Gastroesophageal sphincter (tissue), 4 donors: ENCODE measurements at regions not wholly inside any gene's neighbourhood (a gene's known extent, or its start where the extent isn't known, plus 50 kb on each side); places are given as distances from the start of the nearest gene placed in this dataset.

Experiments used
- ATAC-seq: fragments of 150-250 bp; one replicate; pipeline ENCODE4 v1.9.1; 2016; ENCODE audit warnings: mild to moderate bottlenecking, moderate library complexity
- H3K27ac ChIP-seq, 4 donors: fragments of 200-600 bp; sonication (generic) in 3 of 4; 1 replicate in 3 of 4; 2 replicates in 1 of 4; pipeline ENCODE4 v1.5.1; 2016 to 2019
- H3K27me3 ChIP-seq: fragments of 200-600 bp; sonication (generic); one replicate; pipeline ENCODE4 v1.5.1; 2019
- H3K36me3 ChIP-seq, 2 donors: fragments of 200-600 bp; sonication (generic); one replicate each; pipeline ENCODE4 v1.5.1; 2019; ENCODE audit warnings: control low read depth in 1 of 2
- H3K4me1 ChIP-seq, 3 donors: fragments of 200-600 bp; sonication (generic); 1 replicate in 2 of 3; 2 replicates in 1 of 3; pipeline ENCODE4 v1.5.1; 2016 to 2019; ENCODE audit warnings: control low read depth in 2 of 3
- H3K4me3 ChIP-seq, 2 donors: fragments of 200-600 bp; sonication (generic); one replicate each; pipeline ENCODE4 v1.5.1; 2019; ENCODE audit warnings: mild to moderate bottlenecking in 1 of 2, moderate library complexity in 1 of 2
- H3K9me3 ChIP-seq, 3 donors: fragments of 200-600 bp; sonication (generic); one replicate each; pipeline ENCODE4 v1.5.1; 2017 to 2019; ENCODE audit warnings: control low read depth in 2 of 3
- EP300 ChIP-seq: sonication (generic); formaldehyde crosslinking; IDR thresholded peaks from one replicate; pipeline ENCODE4 v1.6.1; 2017; ENCODE audit warnings: antibody characterized with exemption, mild to moderate bottlenecking
- POLR2A ChIP-seq, 2 donors: fragments of 450-650 bp; IDR thresholded peaks; one replicate each; pipeline ENCODE4 v1.6.1; 2017; ENCODE audit warnings: antibody characterized with exemption in 2 of 2, mild to moderate bottlenecking in 2 of 2, moderate library complexity in 1 of 2
- POLR2AphosphoS5 ChIP-seq: sonication (generic); formaldehyde crosslinking; IDR thresholded peaks from one replicate; pipeline ENCODE4 v1.6.1; 2017; ENCODE audit warnings: antibody characterized with exemption
- WGBS, 2 donors: methylation state at CpG; one replicate each; pipeline ENCODE4 v1.1.5; 2018; ENCODE audit warnings: low coverage in 1 of 2; 5-methylcytosine and 5-hydroxymethylcytosine counted together
- TF ChIP-seq, protein P1 (sequence below), 4 experiments: fragments of 200-600 bp in 2 of 4; fragments of 450-650 bp in 2 of 4; sonication (generic) in 1 of 4; IDR thresholded peaks; one replicate each; pipeline ENCODE4 v1.5.1; 2017 to 2019; ENCODE audit warnings: antibody characterized with exemption in 4 of 4, mild to moderate bottlenecking in 2 of 4, moderate library complexity in 2 of 4

DNA sequence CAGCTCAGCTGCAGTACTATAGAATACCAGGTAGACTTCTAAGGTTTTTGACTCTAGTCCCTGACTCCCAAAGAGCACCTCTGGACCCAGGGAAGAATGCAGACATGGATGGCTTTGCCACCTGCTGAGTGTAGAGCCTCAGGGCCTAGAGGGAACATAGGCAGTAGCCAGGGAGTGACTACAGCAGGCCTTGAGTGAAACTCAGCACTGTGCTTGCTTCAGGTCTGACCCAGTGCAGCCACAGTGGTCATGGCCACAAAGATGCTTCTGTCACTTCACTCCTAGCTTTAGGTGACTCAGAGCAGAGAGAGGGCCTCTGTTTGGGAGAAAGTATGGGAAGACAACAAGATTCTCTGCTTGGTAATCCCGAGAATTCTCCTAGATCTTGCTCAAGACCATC, 162.2 kb upstream of the ITGA4 start:
- TF ChIP-seq, protein P1, sequence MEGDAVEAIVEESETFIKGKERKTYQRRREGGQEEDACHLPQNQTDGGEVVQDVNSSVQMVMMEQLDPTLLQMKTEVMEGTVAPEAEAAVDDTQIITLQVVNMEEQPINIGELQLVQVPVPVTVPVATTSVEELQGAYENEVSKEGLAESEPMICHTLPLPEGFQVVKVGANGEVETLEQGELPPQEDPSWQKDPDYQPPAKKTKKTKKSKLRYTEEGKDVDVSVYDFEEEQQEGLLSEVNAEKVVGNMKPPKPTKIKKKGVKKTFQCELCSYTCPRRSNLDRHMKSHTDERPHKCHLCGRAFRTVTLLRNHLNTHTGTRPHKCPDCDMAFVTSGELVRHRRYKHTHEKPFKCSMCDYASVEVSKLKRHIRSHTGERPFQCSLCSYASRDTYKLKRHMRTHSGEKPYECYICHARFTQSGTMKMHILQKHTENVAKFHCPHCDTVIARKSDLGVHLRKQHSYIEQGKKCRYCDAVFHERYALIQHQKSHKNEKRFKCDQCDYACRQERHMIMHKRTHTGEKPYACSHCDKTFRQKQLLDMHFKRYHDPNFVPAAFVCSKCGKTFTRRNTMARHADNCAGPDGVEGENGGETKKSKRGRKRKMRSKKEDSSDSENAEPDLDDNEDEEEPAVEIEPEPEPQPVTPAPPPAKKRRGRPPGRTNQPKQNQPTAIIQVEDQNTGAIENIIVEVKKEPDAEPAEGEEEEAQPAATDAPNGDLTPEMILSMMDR (IDR thresholded peaks at IDR 0.05), result no peak
- TF ChIP-seq POLR2A (IDR thresholded peaks at IDR 0.05), result no peak
- TF ChIP-seq EP300, result no peak
- no peak for TF ChIP-seq POLR2AphosphoS5
- Histone ChIP-seq H3K4me1 (no peaks in the 10 kb centered on the region), H3K9me3 (peaks cover 0 to 18% (median 0%) of the 10 kb centered on the region in 3 donors), H3K27ac (no peak overlapping the region), H3K4me3 (no peak overlapping the region), H3K36me3 (no peaks in the 10 kb centered on the region), H3K27me3 (no peaks in the 10 kb centered on the region)
- 80 to 89% methylated on average over 1 of the region's 1 CpG for WGBS, 2 donors
- ATAC-seq, result no peak

GRCh38 chr2:181300600-181301291, 156.4 kb upstream of the ITGA4 start:
- no peaks in the 10 kb centered on the region for H3K27me3 ChIP-seq
- no peak for TF ChIP-seq POLR2AphosphoS5
- no peak for TF ChIP-seq EP300
- no peak for TF ChIP-seq POLR2A (IDR thresholded peaks at IDR 0.05)
- TF ChIP-seq, protein P1 (IDR thresholded peaks at IDR 0.05), result no peak
- WGBS, 2 donors, result 95 to 96% methylated on average over 4 to 5 of the region's 5 CpGs
- H3K4me1 ChIP-seq, result peaks cover 0 to 4% (median 0%) of the 10 kb centered on the region in 3 donors
- peaks cover 0 to 6% (median 0%) of the 10 kb centered on the region in 3 donors for H3K9me3 ChIP-seq
- H3K27ac ChIP-seq, result no peak overlapping the region
- no peak overlapping the region for H3K4me3 ChIP-seq
- H3K36me3 ChIP-seq, result no peaks in the 10 kb centered on the region
- no peak for ATAC-seq

GRCh38 chr2:181304011-181304844, 153.0 kb upstream of the ITGA4 start:
- Histone ChIP-seq H3K4me1 (peaks cover 0 to 19% (median 0%) of the 10 kb centered on the region in 3 donors), H3K27ac (no peak overlapping the region)
- TF ChIP-seq EP300, result no peak
- TF ChIP-seq, protein P1 (IDR thresholded peaks at IDR 0.05), result no peak
- TF ChIP-seq POLR2AphosphoS5, result no peak
- no peak for TF ChIP-seq POLR2A (IDR thresholded peaks at IDR 0.05)

GRCh38 chr2:181305301-181306123, 151.7 kb upstream of the ITGA4 start:
- Histone ChIP-seq H3K27ac (no peak overlapping the region), H3K9me3 (no peaks in the 10 kb centered on the region), H3K4me1 (peaks cover 0 to 19% (median 0%) of the 10 kb centered on the region in 3 donors), H3K27me3 (no peaks in the 10 kb centered on the region), H3K4me3 (no peak overlapping the region), H3K36me3 (no peaks in the 10 kb centered on the region)
- TF ChIP-seq, protein P1 (IDR thresholded peaks at IDR 0.05), result no peak
- ATAC-seq, result no peak
- 41 to 76% methylated on average over 3 to 6 of the region's 6 CpGs for WGBS, 2 donors

More at GRCh38 chr2:181304011-181304844, 153.0 kb upstream of the ITGA4 start:
- Histone ChIP-seq H3K9me3 (no peaks in the 10 kb centered on the region), H3K27me3 (no peaks in the 10 kb centered on the region), H3K36me3 (no peaks in the 10 kb centered on the region), H3K4me3 (no peak overlapping the region)
- 85% methylated on average over 4 to 5 of the region's 5 CpGs for WGBS, 2 donors
- no peak for ATAC-seq
